ENCODE measurements at regions not wholly inside any gene's neighbourhood (a gene's known extent, or its start where the extent isn't known, plus 50 kb on each side); places are given as distances from the start of the nearest gene placed in this dataset.

- H3K79me2 ChIP-seq (ENCODE audit: control insufficient read depth, insufficient read depth, low read length, unreplicated experiment): no peaks in the 10 kb centered on the region
- no peaks in the 10 kb centered on the region for H3K27me3 ChIP-seq (ENCODE audit: insufficient read depth, low read length)
- no peaks in the 10 kb centered on the region for H3K36me3 ChIP-seq (ENCODE audit: insufficient read depth, low read length)
- H2AFZ ChIP-seq (ENCODE audit: low read length, unreplicated experiment): no peak overlapping the region
- H3K27ac ChIP-seq (ENCODE audit: low read depth, low read length): no peak overlapping the region
- no peaks in the 10 kb centered on the region for H3K4me1 ChIP-seq (ENCODE audit: control insufficient read depth, insufficient read depth, low read length, unreplicated experiment)
- H3K4me3 ChIP-seq (ENCODE audit: low read depth, low read length): no peak overlapping the region
These were observed 182.8 kb upstream of the HS3ST3A1 start for GRCh38 chr17:13784434-13785095.

DNA sequence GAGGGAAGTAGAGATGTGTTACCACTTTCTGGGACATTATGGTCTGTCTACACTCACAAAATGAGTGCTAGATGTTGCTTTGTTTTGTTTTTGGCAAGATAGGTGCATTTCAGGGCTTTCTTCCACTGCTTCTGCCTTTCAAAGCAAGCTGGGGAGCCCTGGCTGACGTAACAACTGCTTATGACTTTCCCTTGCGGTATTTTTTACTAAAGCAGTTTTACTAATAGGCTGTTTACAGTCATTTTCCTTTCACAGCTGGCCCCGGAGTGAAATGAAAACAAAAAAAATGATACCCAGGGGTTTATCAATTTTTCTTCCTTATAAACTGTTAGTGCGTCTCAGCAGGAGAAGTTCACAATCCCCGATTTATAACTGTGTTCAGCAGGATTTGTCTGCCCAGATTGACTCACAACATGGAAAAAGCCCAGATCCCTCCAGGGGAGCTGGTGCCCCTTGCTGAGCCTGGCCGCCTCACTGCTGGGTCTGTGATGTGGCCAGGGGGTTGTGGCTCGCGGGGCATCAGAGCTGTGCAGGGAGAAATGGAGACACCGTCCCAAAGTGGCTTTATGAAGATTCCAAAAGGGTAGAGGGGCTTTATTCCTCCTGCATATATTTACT lies 184.4 kb upstream of the HS3ST3A1 start:
- no peaks in the 10 kb centered on the region for H3K79me2 ChIP-seq (ENCODE audit: control insufficient read depth, insufficient read depth, low read length, unreplicated experiment)
- no peak overlapping the region for H3K27ac ChIP-seq (ENCODE audit: low read depth, low read length)
- H3K4me3 ChIP-seq (ENCODE audit: low read depth, low read length): no peak overlapping the region
- no peaks in the 10 kb centered on the region for H3K4me1 ChIP-seq (ENCODE audit: control insufficient read depth, insufficient read depth, low read length, unreplicated experiment)
- no peak overlapping the region for H2AFZ ChIP-seq (ENCODE audit: low read length, unreplicated experiment)
- no peaks in the 10 kb centered on the region for H3K27me3 ChIP-seq (ENCODE audit: insufficient read depth, low read length)
- H3K36me3 ChIP-seq (ENCODE audit: insufficient read depth, low read length): no peaks in the 10 kb centered on the region

DNA sequence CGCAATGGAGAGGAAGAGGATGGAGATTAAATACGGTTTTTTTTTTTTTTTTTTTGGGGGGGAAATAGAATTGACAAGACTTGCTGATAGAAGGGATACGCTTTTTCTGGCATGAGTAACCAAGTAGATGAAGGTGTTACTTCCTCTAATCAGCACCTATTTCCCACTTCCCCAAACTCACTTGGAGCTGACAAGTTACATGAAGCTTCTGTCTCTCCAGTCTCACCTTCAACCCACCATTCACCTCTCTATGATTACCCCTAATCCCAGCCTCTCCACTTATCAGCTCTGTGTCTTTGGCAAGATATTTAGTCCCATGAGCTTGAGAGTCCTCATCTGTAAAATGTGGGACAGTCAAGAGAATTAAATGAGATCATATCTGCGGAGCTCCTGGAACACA lies 185.9 kb upstream of the HS3ST3A1 start:
- Histone ChIP-seq H3K4me1 (ENCODE audit: control insufficient read depth, insufficient read depth, low read length, unreplicated experiment) (no peaks in the 10 kb centered on the region), H3K79me2 (ENCODE audit: control insufficient read depth, insufficient read depth, low read length, unreplicated experiment) (no peaks in the 10 kb centered on the region), H3K27ac (ENCODE audit: low read depth, low read length) (no peak overlapping the region), H3K36me3 (ENCODE audit: insufficient read depth, low read length) (no peaks in the 10 kb centered on the region), H3K27me3 (ENCODE audit: insufficient read depth, low read length) (no peaks in the 10 kb centered on the region), H2AFZ (ENCODE audit: low read length, unreplicated experiment) (no peak overlapping the region), H3K4me3 (ENCODE audit: low read depth, low read length) (no peak overlapping the region)

- Histone ChIP-seq H3K27me3 (ENCODE audit: insufficient read depth, low read length) (no peaks in the 10 kb centered on the region), H3K4me3 (ENCODE audit: low read depth, low read length) (no peak overlapping the region), H3K36me3 (ENCODE audit: insufficient read depth, low read length) (no peaks in the 10 kb centered on the region), H3K79me2 (ENCODE audit: control insufficient read depth, insufficient read depth, low read length, unreplicated experiment) (no peaks in the 10 kb centered on the region), H2AFZ (ENCODE audit: low read length, unreplicated experiment) (no peak overlapping the region), H3K4me1 (ENCODE audit: control insufficient read depth, insufficient read depth, low read length, unreplicated experiment) (no peaks in the 10 kb centered on the region), H3K27ac (ENCODE audit: low read depth, low read length) (no peak overlapping the region)
These were observed 186.7 kb upstream of the HS3ST3A1 start for GRCh38 chr17:13788385-13788784.

DNA sequence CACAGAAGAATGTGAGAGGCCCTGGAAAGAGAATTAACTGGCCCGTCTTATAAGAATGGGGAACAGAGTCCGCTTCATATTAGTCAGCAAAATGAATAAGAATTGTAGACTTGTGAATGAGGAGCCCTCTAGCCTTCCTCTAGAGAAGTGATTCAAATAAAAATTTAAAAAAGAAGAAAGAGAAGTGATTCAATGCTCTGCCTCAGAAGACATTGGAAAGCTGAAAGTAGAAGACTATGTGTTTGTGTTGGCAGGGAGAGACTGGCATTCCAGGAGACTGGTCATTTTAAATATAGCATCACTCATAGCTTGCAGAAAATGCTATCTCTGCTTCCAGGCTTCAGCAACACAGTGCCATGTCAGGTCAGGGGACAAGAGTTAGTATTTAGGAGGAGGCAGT lies 190.6 kb upstream of the HS3ST3A1 start:
- Histone ChIP-seq H3K79me2 (ENCODE audit: control insufficient read depth, insufficient read depth, low read length, unreplicated experiment) (no peaks in the 10 kb centered on the region), H3K4me1 (ENCODE audit: control insufficient read depth, insufficient read depth, low read length, unreplicated experiment) (no peaks in the 10 kb centered on the region), H3K36me3 (ENCODE audit: insufficient read depth, low read length) (no peaks in the 10 kb centered on the region), H3K27ac (ENCODE audit: low read depth, low read length) (no peak overlapping the region), H3K27me3 (ENCODE audit: insufficient read depth, low read length) (no peaks in the 10 kb centered on the region), H3K4me3 (ENCODE audit: low read depth, low read length) (no peak overlapping the region), H2AFZ (ENCODE audit: low read length, unreplicated experiment) (no peak overlapping the region)

GRCh38 chr17:13793951-13794350 lies 192.2 kb upstream of the HS3ST3A1 start:
- H3K36me3 ChIP-seq (ENCODE audit: insufficient read depth, low read length): no peaks in the 10 kb centered on the region
- no peaks in the 10 kb centered on the region for H3K27me3 ChIP-seq (ENCODE audit: insufficient read depth, low read length)
- no peaks in the 10 kb centered on the region for H3K79me2 ChIP-seq (ENCODE audit: control insufficient read depth, insufficient read depth, low read length, unreplicated experiment)
- no peak overlapping the region for H3K4me3 ChIP-seq (ENCODE audit: low read depth, low read length)
- no peak overlapping the region for H2AFZ ChIP-seq (ENCODE audit: low read length, unreplicated experiment)
- no peak overlapping the region for H3K27ac ChIP-seq (ENCODE audit: low read depth, low read length)
- H3K4me1 ChIP-seq (ENCODE audit: control insufficient read depth, insufficient read depth, low read length, unreplicated experiment): no peaks in the 10 kb centered on the region

- H3K36me3 ChIP-seq (ENCODE audit: insufficient read depth, low read length): no peaks in the 10 kb centered on the region
- no peak overlapping the region for H2AFZ ChIP-seq (ENCODE audit: low read length, unreplicated experiment)
- H3K79me2 ChIP-seq (ENCODE audit: control insufficient read depth, insufficient read depth, low read length, unreplicated experiment): no peaks in the 10 kb centered on the region
- no peaks in the 10 kb centered on the region for H3K27me3 ChIP-seq (ENCODE audit: insufficient read depth, low read length)
- H3K4me3 ChIP-seq (ENCODE audit: low read depth, low read length): no peak overlapping the region
- H3K4me1 ChIP-seq (ENCODE audit: control insufficient read depth, insufficient read depth, low read length, unreplicated experiment): no peaks in the 10 kb centered on the region
- no peak overlapping the region for H3K27ac ChIP-seq (ENCODE audit: low read depth, low read length)
These were observed 196.1 kb upstream of the HS3ST3A1 start for GRCh38 chr17:13797863-13798262.

DNA sequence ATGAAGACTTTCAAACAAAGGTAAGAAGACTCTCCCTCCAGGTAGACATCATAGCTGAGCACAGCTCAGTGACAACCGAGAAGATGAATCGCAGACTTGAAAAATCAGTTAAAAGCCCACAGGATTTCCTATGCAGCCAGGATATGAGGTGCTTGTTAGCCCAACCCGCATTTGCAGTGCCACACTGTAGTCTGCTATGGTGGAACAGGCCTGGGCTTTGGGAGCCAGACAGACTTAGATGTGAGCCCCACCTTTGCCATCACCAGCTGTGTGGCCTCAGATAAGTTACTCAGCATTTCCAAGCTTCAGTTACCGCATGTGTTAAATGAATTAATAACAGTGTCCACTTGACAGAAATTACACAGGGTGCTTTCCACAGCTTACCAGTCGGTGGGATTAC lies 204.4 kb upstream of the HS3ST3A1 start:
- no peaks in the 10 kb centered on the region for H3K4me1 ChIP-seq (ENCODE audit: control insufficient read depth, insufficient read depth, low read length, unreplicated experiment)
- H3K4me3 ChIP-seq (ENCODE audit: low read depth, low read length): no peak overlapping the region
- H3K27me3 ChIP-seq (ENCODE audit: insufficient read depth, low read length): no peaks in the 10 kb centered on the region
- H3K79me2 ChIP-seq (ENCODE audit: control insufficient read depth, insufficient read depth, low read length, unreplicated experiment): no peaks in the 10 kb centered on the region
- no peak overlapping the region for H3K27ac ChIP-seq (ENCODE audit: low read depth, low read length)
- no peaks in the 10 kb centered on the region for H3K36me3 ChIP-seq (ENCODE audit: insufficient read depth, low read length)
- H2AFZ ChIP-seq (ENCODE audit: low read length, unreplicated experiment): no peak overlapping the region

- Histone ChIP-seq H3K27ac (ENCODE audit: low read depth, low read length) (no peak overlapping the region), H3K27me3 (ENCODE audit: insufficient read depth, low read length) (no peaks in the 10 kb centered on the region), H2AFZ (ENCODE audit: low read length, unreplicated experiment) (no peak overlapping the region), H3K4me3 (ENCODE audit: low read depth, low read length) (no peak overlapping the region), H3K36me3 (ENCODE audit: insufficient read depth, low read length) (no peaks in the 10 kb centered on the region), H3K4me1 (ENCODE audit: control insufficient read depth, insufficient read depth, low read length, unreplicated experiment) (no peaks in the 10 kb centered on the region), H3K79me2 (ENCODE audit: control insufficient read depth, insufficient read depth, low read length, unreplicated experiment) (no peaks in the 10 kb centered on the region)
These were observed 205.4 kb upstream of the HS3ST3A1 start for GRCh38 chr17:13807103-13807502.

DNA sequence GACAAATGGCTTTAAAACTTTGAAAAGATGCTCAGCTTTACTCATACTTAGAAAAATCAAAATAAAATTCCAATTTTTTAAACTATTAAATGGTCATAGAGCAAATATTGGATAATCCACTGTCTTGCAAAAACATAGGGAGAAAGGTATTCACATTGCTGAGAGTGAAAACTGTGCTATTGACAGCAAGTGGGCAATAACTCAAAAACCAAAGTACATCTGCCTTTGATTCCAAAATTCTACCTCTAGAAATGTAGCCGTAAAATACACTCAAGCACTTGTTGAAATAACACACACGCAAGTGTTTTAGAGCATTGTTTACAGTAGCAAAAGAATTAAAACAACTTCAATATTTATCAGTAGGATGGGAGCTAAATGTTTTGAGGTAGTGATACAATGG lies 210.6 kb upstream of the HS3ST3A1 start:
- Histone ChIP-seq H2AFZ (ENCODE audit: low read length, unreplicated experiment) (no peak overlapping the region), H3K27me3 (ENCODE audit: insufficient read depth, low read length) (no peaks in the 10 kb centered on the region), H3K4me1 (ENCODE audit: control insufficient read depth, insufficient read depth, low read length, unreplicated experiment) (no peaks in the 10 kb centered on the region), H3K4me3 (ENCODE audit: low read depth, low read length) (no peak overlapping the region), H3K36me3 (ENCODE audit: insufficient read depth, low read length) (no peaks in the 10 kb centered on the region), H3K79me2 (ENCODE audit: control insufficient read depth, insufficient read depth, low read length, unreplicated experiment) (no peaks in the 10 kb centered on the region), H3K27ac (ENCODE audit: low read depth, low read length) (no peak overlapping the region)

Measured in ACC112 (cell line).